ENCODE measurements at regions not wholly inside any gene's neighbourhood (a gene's known extent, or its start where the extent isn't known, plus 50 kb on each side); places are given as distances from the start of the nearest gene placed in this dataset.

- TF ChIP-seq EZH2phosphoT487 (IDR thresholded peaks at IDR 0.05; ENCODE audit: insufficient read depth, low read depth) = no peak
- TF ChIP-seq EZH2 (IDR thresholded peaks at IDR 0.05; ENCODE audit: insufficient read depth, poor library complexity, severe bottlenecking) = no peak
Observed at GRCh38 chr11:92626624-92627023, 342.8 kb upstream of the MTNR1B start.

Data from GM23248 (cell line).